ENCODE measurements at regions not wholly inside any gene's neighbourhood (a gene's known extent, or its start where the extent isn't known, plus 50 kb on each side); places are given as distances from the start of the nearest gene placed in this dataset.

GRCh38 chr2:71751590-71751989 lies 298.2 kb downstream of the DYSF start:
- DNase-seq = no peak

- DNase-seq = no peak
Observed at GRCh38 chr2:71749671-71750101, 296.3 kb downstream of the DYSF start.

GRCh38 chr2:71748227-71748626 lies 294.9 kb downstream of the DYSF start:
- no peak for DNase-seq

DNA sequence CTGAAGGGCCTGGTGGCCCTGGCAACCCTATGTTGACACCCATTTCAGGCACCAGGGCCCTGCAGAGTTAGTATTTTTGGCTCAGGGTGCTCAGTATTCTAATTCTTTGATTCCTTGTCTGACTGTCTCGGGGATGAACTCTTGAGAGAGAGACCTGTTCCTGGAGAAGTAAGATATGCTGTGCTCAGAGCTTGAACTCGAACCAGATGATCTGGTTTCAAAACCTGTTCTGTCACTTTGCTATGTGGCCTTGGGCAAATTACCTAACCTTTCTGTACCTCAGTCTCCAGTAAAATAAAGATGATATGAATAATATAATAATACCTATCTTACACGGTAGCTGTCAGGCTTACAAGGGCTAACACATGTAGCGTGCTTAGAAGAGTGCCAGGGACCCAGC lies 294.2 kb downstream of the DYSF start:
- no peak for DNase-seq

DNA sequence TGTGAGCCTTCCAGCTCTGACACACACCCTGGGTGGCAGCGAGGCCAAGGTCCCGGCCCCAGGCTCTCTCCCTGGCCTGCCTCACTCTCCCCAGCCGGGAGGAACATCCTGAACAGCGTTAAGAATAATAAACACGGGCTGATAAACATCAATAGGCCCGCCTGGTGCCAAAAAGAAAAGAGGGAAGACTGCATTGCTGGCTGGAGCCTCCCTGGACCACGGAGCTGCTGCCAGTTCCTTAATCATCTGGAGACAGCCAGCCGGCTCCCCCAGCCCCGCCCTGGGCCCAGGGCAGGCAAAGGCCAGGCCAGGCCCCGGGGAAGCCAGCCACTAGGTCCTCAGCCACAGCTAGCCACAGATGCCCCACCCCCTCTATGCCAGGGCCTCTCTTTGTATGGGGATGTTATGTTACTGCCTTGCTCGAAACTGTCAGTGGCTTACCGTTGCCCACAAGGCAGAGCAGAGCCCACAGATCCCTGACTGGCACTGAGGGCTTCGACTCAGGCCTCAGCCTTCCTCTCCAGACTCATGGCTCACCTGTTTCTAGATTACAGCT lies 293.7 kb downstream of the DYSF start:
- no peak for DNase-seq

GRCh38 chr2:71744781-71745180 lies 291.4 kb downstream of the DYSF start:
- DNase-seq = no peak

DNA sequence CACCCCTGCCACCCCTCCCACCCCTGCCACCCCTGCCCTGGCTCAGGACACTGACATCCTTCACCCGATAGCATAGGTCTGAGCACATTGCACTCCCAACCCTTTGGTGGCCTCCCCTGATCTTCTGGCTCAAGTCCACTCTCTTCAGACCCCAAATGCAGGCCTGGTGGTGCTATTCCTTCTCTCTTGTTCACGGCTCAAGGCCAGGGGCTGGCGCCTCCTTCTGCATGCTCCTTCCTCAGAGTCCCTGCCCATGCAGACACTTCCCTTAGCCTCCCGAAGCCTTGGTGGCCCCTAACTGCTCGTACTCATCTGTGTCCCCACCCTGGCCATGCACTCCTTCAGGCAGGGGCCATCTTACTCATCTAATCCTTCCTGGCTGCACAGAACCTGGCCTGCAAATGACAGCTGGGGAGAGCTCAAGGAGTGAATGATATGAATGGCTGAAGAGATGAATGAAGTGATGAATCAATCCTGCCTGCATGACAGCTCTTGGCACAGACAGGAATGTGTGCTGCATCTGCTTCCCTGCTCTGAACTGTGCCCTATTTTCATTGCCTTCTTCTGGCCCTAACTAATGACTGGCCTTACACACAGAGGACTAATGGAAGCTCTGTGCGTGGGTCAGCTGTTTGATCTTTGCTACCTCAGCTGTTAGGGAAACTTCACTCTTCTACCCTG lies 290.8 kb downstream of the DYSF start:
- DNase-seq = no peak

DNA sequence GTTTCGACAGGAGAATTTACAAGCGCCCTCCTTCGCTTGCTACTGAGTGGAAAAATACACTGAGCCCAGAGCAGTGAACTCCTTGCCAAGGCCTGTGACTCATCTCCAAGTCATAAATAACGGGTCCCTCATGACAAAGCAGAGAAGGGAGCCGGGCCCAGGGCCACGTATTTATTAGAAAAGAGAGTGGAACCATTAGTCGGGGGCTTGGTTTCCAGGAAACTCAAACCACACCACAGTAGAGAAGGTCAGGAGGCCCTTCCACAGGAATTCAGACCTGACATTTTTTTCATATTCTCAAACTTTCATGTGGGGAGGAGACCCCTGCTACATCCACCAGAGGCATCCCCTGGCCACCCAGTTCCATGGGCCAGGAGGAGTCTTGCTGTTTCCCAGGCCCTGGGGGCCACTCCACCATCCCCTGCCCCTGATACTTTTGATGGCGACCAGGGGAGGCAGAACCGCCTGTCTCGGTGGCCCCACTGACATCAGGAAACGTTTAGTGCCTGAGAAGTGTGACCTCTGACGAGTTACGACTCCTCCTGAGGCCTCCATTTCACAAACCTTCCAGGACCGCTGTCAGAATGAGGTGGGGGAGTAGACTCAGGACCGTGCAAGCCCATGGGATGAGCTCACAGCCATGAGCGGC lies 289.7 kb downstream of the DYSF start:
- DNase-seq = peak; percentile 19

DNA sequence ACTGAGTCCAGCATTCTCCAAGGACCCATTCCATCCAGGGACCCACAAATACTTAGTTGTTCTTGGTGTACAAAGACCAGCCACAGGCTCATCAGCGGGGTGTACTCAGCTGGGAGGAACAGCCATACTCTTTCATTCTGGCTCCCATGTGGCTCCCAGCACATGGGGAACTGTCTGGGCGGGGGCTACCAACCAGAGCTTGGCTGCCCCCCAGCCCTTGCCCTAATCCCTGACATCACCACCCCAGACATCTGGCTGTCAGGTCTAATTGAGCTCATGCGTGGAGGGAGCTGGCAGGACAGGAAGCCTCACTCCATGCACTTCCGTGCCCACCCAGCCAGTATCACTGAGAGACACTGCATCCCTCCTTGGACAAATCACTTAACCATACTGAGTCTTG lies 283.6 kb downstream of the DYSF start:
- no peak for DNase-seq

GRCh38 chr2:71736091-71736861 lies 282.9 kb downstream of the DYSF start:
- DNase-seq = no peak
